Upper lobe of left lung (tissue), 6 donors: ENCODE measurements at regions not wholly inside any gene's neighbourhood (a gene's known extent, or its start where the extent isn't known, plus 50 kb on each side); places are given as distances from the start of the nearest gene placed in this dataset.
A peak's percentile ranks its signal among the peaks of the same experiment; 100 is the strongest.
"Not testable (repeated sequence)": the region's sequence is repeated elsewhere in the genome, so short reads cannot be mapped to it uniquely, and the experiment has no call there.

Source experiments
- ATAC-seq, 2 donors: fragments of 200-7000 bp; cut with Tn5 transposase; one replicate each; pipeline ENCODE4 v1.9.1; 2022; ENCODE audit warnings: mild to moderate bottlenecking in 2 of 2, moderate library complexity in 2 of 2; ENCODE audit not compliant: low FRiP score in 2 of 2
- DNase-seq, 2 donors: peaks; one replicate each; pipeline ENCODE4 v3.0.0-alpha.2; 2019 to 2020
- H3K27ac ChIP-seq, 4 donors: fragments of 200-600 bp; sonication (generic); one replicate each; pipeline ENCODE4 v1.5.1; 2016 to 2019
- H3K27me3 ChIP-seq, 4 donors: fragments of 200-600 bp; sonication (generic); one replicate each; pipeline ENCODE4 v1.5.1; 2017 to 2019
- H3K36me3 ChIP-seq, 4 donors: fragments of 200-600 bp; sonication (generic); one replicate each; pipeline ENCODE4 v1.5.1; 2016 to 2019
- H3K4me1 ChIP-seq, 4 donors: fragments of 200-600 bp; sonication (generic); one replicate each; pipeline ENCODE4 v1.5.1; 2018 to 2019
- H3K4me3 ChIP-seq, 4 donors: fragments of 200-600 bp; sonication (generic); one replicate each; pipeline ENCODE4 v1.5.1; 2017 to 2019; ENCODE audit warnings: mild to moderate bottlenecking in 2 of 4, moderate library complexity in 1 of 4
- H3K9me3 ChIP-seq, 4 donors: fragments of 200-600 bp; sonication (generic); one replicate each; pipeline ENCODE4 v1.5.1; 2018 to 2019
- CTCF ChIP-seq, 6 experiments: fragments of 450-650 bp in 4 of 6; fragments of 200-600 bp in 2 of 6; sonication (generic) in 2 of 6; IDR thresholded peaks; one replicate each; pipeline ENCODE4 v1.5.1; 2016 to 2019; ENCODE audit warnings: antibody characterized with exemption in 6 of 6
- EP300 ChIP-seq, 4 donors: sonication (generic); formaldehyde crosslinking; IDR thresholded peaks; one replicate each; pipeline ENCODE4 v1.5.1; 2017; ENCODE audit warnings: antibody characterized with exemption in 4 of 4, control low read depth in 2 of 4
- POLR2A ChIP-seq, 4 donors: fragments of 450-650 bp; IDR thresholded peaks; one replicate each; pipeline ENCODE4 v1.5.1; 2016 to 2017; ENCODE audit warnings: antibody characterized with exemption in 4 of 4, mild to moderate bottlenecking in 2 of 4
- POLR2AphosphoS5 ChIP-seq, 2 donors: sonication (generic); formaldehyde crosslinking; IDR thresholded peaks; one replicate each; pipeline ENCODE4 v1.5.1; 2017; ENCODE audit warnings: antibody characterized with exemption in 2 of 2
- WGBS, 2 donors: methylation state at CpG; one replicate each; pipeline ENCODE4 v1.1.5; 2017 to 2018; 5-methylcytosine and 5-hydroxymethylcytosine counted together
- donor health status: DM: no; HTN: no; CAD: no; lungs with moderate emphysema.
- donor health status: DM: no; HTN: yes; CAD: no; lungs with severe emphysema.

GRCh38 chr11:109706945-109707344 is 285.0 kb downstream of the C11orf87 start:
- Histone ChIP-seq H3K4me1 (no peaks in the 10 kb centered on the region), H3K9me3 (peaks cover 0 to 3% (median 0%) of the 10 kb centered on the region in 4 donors), H3K4me3 (no peak overlapping the region), H3K27me3 (no peaks in the 10 kb centered on the region), H3K36me3 (no peaks in the 10 kb centered on the region), H3K27ac (no peak overlapping the region)
- TF ChIP-seq EP300 (IDR thresholded peaks at IDR 0.05) (no peak), POLR2A (IDR thresholded peaks at IDR 0.05) (no peak), CTCF (IDR thresholded peaks at IDR 0.05) (no peak), POLR2AphosphoS5 (IDR thresholded peaks at IDR 0.05) (no peak)
- DNase-seq (no peak), ATAC-seq (peak in 1 of 2 donors; percentile 76)
- 62 to 86% methylated on average over 1 of the region's 1 CpG for whole genome bisulfite sequencing, 2 donors

- peak in 1 of 2 donors; percentile 79 for ATAC-seq
- 75 to 83% methylated on average over 2 of the region's 2 CpGs for WGBS, 2 donors
- TF ChIP-seq EP300 (IDR thresholded peaks at IDR 0.05), result no peak
- no peak for TF ChIP-seq POLR2AphosphoS5 (IDR thresholded peaks at IDR 0.05)
- TF ChIP-seq CTCF (IDR thresholded peaks at IDR 0.05), result no peak
- TF ChIP-seq POLR2A (IDR thresholded peaks at IDR 0.05), result no peak
- H3K27me3 ChIP-seq, result no peaks in the 10 kb centered on the region
- no peak overlapping the region for H3K4me3 ChIP-seq
- H3K27ac ChIP-seq, result no peak overlapping the region
- no peaks in the 10 kb centered on the region for H3K36me3 ChIP-seq
- no peaks in the 10 kb centered on the region for H3K4me1 ChIP-seq
- no peaks in the 10 kb centered on the region for H3K9me3 ChIP-seq
- DNase-seq, result peak in 1 of 2 donors; percentile 24
Measured at GRCh38 chr11:109707411-109707810, 285.4 kb downstream of the C11orf87 start.

GRCh38 chr11:109708184-109708583 is 286.2 kb downstream of the C11orf87 start:
- no peak for TF ChIP-seq CTCF (IDR thresholded peaks at IDR 0.05)
- TF ChIP-seq POLR2AphosphoS5 (IDR thresholded peaks at IDR 0.05), result no peak
- no peak for TF ChIP-seq POLR2A (IDR thresholded peaks at IDR 0.05)
- TF ChIP-seq EP300 (IDR thresholded peaks at IDR 0.05), result no peak
- H3K27ac ChIP-seq, result no peak overlapping the region
- no peaks in the 10 kb centered on the region for H3K27me3 ChIP-seq
- ATAC-seq (no peak), DNase-seq (no peak)
- no peaks in the 10 kb centered on the region for H3K36me3 ChIP-seq
- no peak overlapping the region for H3K4me3 ChIP-seq
- no peaks in the 10 kb centered on the region for H3K9me3 ChIP-seq
- H3K4me1 ChIP-seq, result no peaks in the 10 kb centered on the region
- 73% methylated on average over 1 of the region's 1 CpG for WGBS, 2 donors

GRCh38 chr11:109714444-109714843 is 292.5 kb downstream of the C11orf87 start:
- not testable (repeated sequence) for ATAC-seq, H3K4me1 ChIP-seq, H3K27me3 ChIP-seq, DNase-seq, H3K27ac ChIP-seq, H3K4me3 ChIP-seq, H3K36me3 ChIP-seq
- 85 to 88% methylated on average over 2 of the region's 2 CpGs for WGBS, 2 donors
- H3K9me3 ChIP-seq, result peaks cover 0 to 11% (median 4%) of the 10 kb centered on the region in 4 donors

GRCh38 chr11:109715424-109715823 is 293.4 kb downstream of the C11orf87 start:
- not testable (repeated sequence) for DNase-seq, H3K4me1 ChIP-seq, H3K27ac ChIP-seq, H3K27me3 ChIP-seq, H3K4me3 ChIP-seq, ATAC-seq, H3K36me3 ChIP-seq
- peaks cover 0 to 11% (median 4%) of the 10 kb centered on the region in 4 donors for H3K9me3 ChIP-seq
- 76 to 81% methylated on average over 4 of the region's 4 CpGs for WGBS, 2 donors

GRCh38 chr11:109726061-109726460 is 304.1 kb downstream of the C11orf87 start:
- TF ChIP-seq CTCF (IDR thresholded peaks at IDR 0.05), result no peak
- no peak for TF ChIP-seq POLR2AphosphoS5 (IDR thresholded peaks at IDR 0.05)
- no peak for TF ChIP-seq POLR2A (IDR thresholded peaks at IDR 0.05)
- no peak for TF ChIP-seq EP300 (IDR thresholded peaks at IDR 0.05)
- ATAC-seq (no peak), DNase-seq (no peak)
- WGBS, 2 donors, result 88 to 92% methylated on average over 2 of the region's 2 CpGs
- Histone ChIP-seq H3K4me1 (no peaks in the 10 kb centered on the region), H3K27me3 (no peaks in the 10 kb centered on the region), H3K9me3 (no peaks in the 10 kb centered on the region), H3K36me3 (no peaks in the 10 kb centered on the region), H3K4me3 (no peak overlapping the region), H3K27ac (no peak overlapping the region)
